Spleen (tissue), 7 donors: ENCODE measurements at regions not wholly inside any gene's neighbourhood (a gene's known extent, or its start where the extent isn't known, plus 50 kb on each side); places are given as distances from the start of the nearest gene placed in this dataset.

Experiments
- CTCF ChIP-seq, 11 experiments: fragments of 200-600 bp in 7 of 11; fragments of 450-650 bp in 4 of 11; sonication (generic) in 4 of 11; IDR thresholded peaks in 8 of 11; conservative IDR thresholded peaks in 3 of 11; 1 replicate in 7 of 11; 2 replicates in 4 of 11; pipeline versions ENCODE4 v1.4.0 to v1.8.0; 2016 to 2021; ENCODE audit warnings: antibody characterized with exemption in 11 of 11, inconsistent platforms in 4 of 11, mild to moderate bottlenecking in 1 of 11
- POLR2AphosphoS5 ChIP-seq, 3 donors: sonication (generic); formaldehyde crosslinking; IDR thresholded peaks; one replicate each; pipeline ENCODE4 v1.5.1; 2017; ENCODE audit warnings: antibody characterized with exemption in 3 of 3
- donor health status: DM: no; HTN: no; CAD: no; lungs with moderate emphysema.
- donor health status: DM: no; HTN: no; CAD: no.
- donor health status: DM: no; HTN: no; CAD: no.

- no peak for TF ChIP-seq CTCF (IDR thresholded peaks at IDR 0.05 in 8 of 11, conservative IDR thresholded peaks at IDR 0.05 in 3 of 11)
- TF ChIP-seq POLR2AphosphoS5 (IDR thresholded peaks at IDR 0.05), result no peak
These were observed 135.2 kb downstream of the BMS1 start for GRCh38 chr10:42917821-42918220.
